ENCODE measurements at regions not wholly inside any gene's neighbourhood (a gene's known extent, or its start where the extent isn't known, plus 50 kb on each side); places are given as distances from the start of the nearest gene placed in this dataset.

GRCh38 chr3:84830476-84830875 lies 128.3 kb upstream of the CADM2 start:
- TF ChIP-seq TAF1 (IDR thresholded peaks at IDR 0.05; ENCODE audit: low read depth, low read length) (no peak), POLR2A (IDR thresholded peaks at IDR 0.05; ENCODE audit: low read depth, low read length) (no peak), POLR2AphosphoS5 (IDR thresholded peaks at IDR 0.05; ENCODE audit: low read depth, low read length) (no peak), SPI1 (IDR thresholded peaks at IDR 0.05; ENCODE audit: low read depth, low read length) (no peak), PAX5 (IDR thresholded peaks at IDR 0.05; ENCODE audit: insufficient read depth, low read length, severe bottlenecking) (no peak), POU2F2 (IDR thresholded peaks at IDR 0.05; ENCODE audit: low read depth, low read length) (no peak)

All from GM12891 (cell line).